GM12878 (cell line): ENCODE measurements at regions not wholly inside any gene's neighbourhood (a gene's known extent, or its start where the extent isn't known, plus 50 kb on each side); places are given as distances from the start of the nearest gene placed in this dataset.

ENCODE experiments used
- ATAC-seq: fragments of 200-7000 bp; cut with Tn5 transposase; 3 replicates; pipeline ENCODE4 v1.9.1; 2020; ENCODE audit warnings: mild to moderate bottlenecking, moderate library complexity
- BruUV-seq: library from RNA; stranded (reverse); fragments of 400-500 nt; replicated peaks from 2 replicates; lab custom pipeline; 2021; lab: Mats Ljungman, UMichigan
- CTCF ChIA-PET: fragments of 300-600 bp; sonication (Branson Sonifier 250); formaldehyde crosslinking; extraction: SDS; loops from one replicate; lab custom pipeline; 2021; ENCODE audit warnings: inconsistent platforms; lab: Yijun Ruan, JAX
- POLR2A ChIA-PET: fragments of 350-600 bp; formaldehyde crosslinking; extraction: SDS; loops from one replicate; lab custom pipeline; 2021; ENCODE audit warnings: inconsistent platforms; lab: Charles Lee
- RAD21 ChIA-PET: fragments of 300-600 bp; sonication (Branson Sonifier 250); formaldehyde crosslinking; loops from one replicate; lab custom pipeline; 2023; ENCODE audit warnings: antibody characterized with exemption; ENCODE audit not compliant: unreplicated experiment; lab: Charles Lee
- SMC1A ChIA-PET: fragments of 300-600 bp; sonication (Branson Sonifier 250); formaldehyde crosslinking; loops from one replicate; lab custom pipeline; 2023; ENCODE audit not compliant: unreplicated experiment, uncharacterized antibody; lab: Charles Lee
- DNase-seq: peaks from one replicate; pipeline ENCODE4 v3.0.0-alpha.2; 2011; ENCODE audit warnings: low read depth, low spot score
- FAIRE-seq: peaks from 3 replicates; lab custom pipeline; 2011; peaks lifted over from hg19 to GRCh38; lab: Jason Lieb, UNC
- H2AFZ ChIP-seq: 2 replicates; pipeline ENCODE4 v1.6.0; 2011; ENCODE audit warnings: low read depth, low read length, control low read depth; ENCODE audit not compliant: control insufficient read depth
- H3K27ac ChIP-seq: 2 replicates; pipeline ENCODE4 v1.5.1; 2011; ENCODE audit warnings: control low read depth; ENCODE audit not compliant: control insufficient read depth, insufficient read depth
- H3K27me3 ChIP-seq, 2 experiments: replicated peaks in 1 of 2; 2 replicates each; pipeline versions ENCODE4 v1.6.0 to v1.6.1; 2011; ENCODE audit warnings: low read length in 1 of 2; ENCODE audit not compliant: control insufficient read depth in 2 of 2, insufficient read depth in 2 of 2
- H3K36me3 ChIP-seq, 2 experiments: 2 replicates each; pipeline ENCODE4 v1.5.1; 2011; ENCODE audit warnings: low read length in 1 of 2; ENCODE audit not compliant: control insufficient read depth in 2 of 2, insufficient read depth in 2 of 2
- H3K4me1 ChIP-seq: 2 replicates; pipeline ENCODE4 v1.6.1; 2011; ENCODE audit warnings: mild to moderate bottlenecking, low read length, moderate library complexity, mixed read lengths; ENCODE audit not compliant: control insufficient read depth, insufficient read depth
- H3K4me2 ChIP-seq: 2 replicates; pipeline ENCODE4 v1.6.0; 2011; ENCODE audit warnings: control low read depth; ENCODE audit not compliant: control insufficient read depth, insufficient read depth
- H3K4me3 ChIP-seq: fragments of 200-600 bp; sonication (generic); 2 replicates; pipeline ENCODE4 v1.5.1; 2016
- H3K79me2 ChIP-seq: 2 replicates; pipeline ENCODE4 v1.6.0; 2011; ENCODE audit warnings: low read length; ENCODE audit not compliant: control insufficient read depth, insufficient read depth
- H3K9ac ChIP-seq: 2 replicates; pipeline ENCODE4 v1.8.0; 2011; ENCODE audit warnings: low read length, control low read depth, mixed read lengths; ENCODE audit not compliant: control insufficient read depth, insufficient read depth
- H3K9me3 ChIP-seq: replicated peaks from 3 replicates; pipeline ENCODE4 v1.5.1; 2011; ENCODE audit warnings: mild to moderate bottlenecking, low read length; ENCODE audit not compliant: control insufficient read depth, insufficient read depth
- H4K20me1 ChIP-seq: 2 replicates; pipeline ENCODE4 v1.6.0; 2011; ENCODE audit not compliant: control insufficient read depth, insufficient read depth
- CEBPB ChIP-seq, 2 experiments: fragments of 150-350 bp in 1 of 2; IDR thresholded peaks; 2 replicates each; pipeline ENCODE4 v1.6.1; 2012 to 2014; ENCODE audit warnings: low read depth in 2 of 2, low read length in 2 of 2, borderline replicate concordance in 1 of 2, inconsistent platforms in 1 of 2
- HDGF ChIP-seq: fragments of 450-650 bp; IDR thresholded peaks from 2 replicates; pipeline ENCODE4 v1.6.1; 2016; ENCODE audit warnings: antibody characterized with exemption
- MXI1 ChIP-seq: fragments of 150-350 bp; IDR thresholded peaks from 2 replicates; pipeline ENCODE4 v1.6.1; 2011; ENCODE audit warnings: low read depth, mild to moderate bottlenecking, inconsistent platforms, low read length, improper control_type of control experiment
- NFIC ChIP-seq: IDR thresholded peaks from 2 replicates; pipeline ENCODE4 v1.6.1; 2012; ENCODE audit warnings: low read depth, mild to moderate bottlenecking, inconsistent platforms, low read length, moderate library complexity
- PML ChIP-seq: IDR thresholded peaks from 2 replicates; pipeline ENCODE4 v1.6.1; 2012; ENCODE audit warnings: low read length, inconsistent platforms
- TCF7 ChIP-seq: IDR thresholded peaks from 2 replicates; pipeline ENCODE4 v1.6.1; 2014; ENCODE audit warnings: antibody characterized with exemption, borderline replicate concordance
- WRNIP1 ChIP-seq: IDR thresholded peaks from 2 replicates; pipeline ENCODE4 v1.6.1; 2011; ENCODE audit warnings: low read depth, low read length, improper control_type of control experiment, borderline replicate concordance
- ZNF217 ChIP-seq: fragments of 450-650 bp; IDR thresholded peaks from 2 replicates; pipeline ENCODE4 v1.6.1; 2017; ENCODE audit warnings: antibody characterized with exemption, mild to moderate bottlenecking
- WGBS: methylation state at CpG from one replicate; pipeline ENCODE4 v1.1.6; 2016; ENCODE audit warnings: low lambda C conversion rate; ENCODE audit not compliant: insufficient replicate concordance, insufficient coverage; ENCODE audit errors: missing lambda C conversion rate; 5-methylcytosine and 5-hydroxymethylcytosine counted together
- in situ Hi-C: fragments of 300-500 bp; cut with MboI; formaldehyde crosslinking; loops from 9 replicates; pipeline ENCODE4 v1.14.3; 2018; ENCODE audit warnings: mixed read lengths
- intact Hi-C: fragments of 100-400 bp; cut with micrococcal nuclease; formaldehyde crosslinking; loops from one replicate; pipeline ENCODE4 v1.14.2; 2022; ENCODE audit not compliant: unreplicated experiment
- TF ChIP-seq, protein P1 (sequence below): fragments of 150-350 bp; IDR thresholded peaks from 2 replicates; pipeline ENCODE4 v1.6.1; 2016; ENCODE audit warnings: low read depth, low read length
- TF ChIP-seq, protein P2 (sequence below): fragments of 450-650 bp; IDR thresholded peaks from 2 replicates; pipeline ENCODE4 v1.6.1; 2014; ENCODE audit warnings: mild to moderate bottlenecking
- TF ChIP-seq, protein P3 (sequence below): fragments of 450-650 bp; IDR thresholded peaks from 2 replicates; pipeline ENCODE4 v1.6.1; 2017; ENCODE audit warnings: mild to moderate bottlenecking, low read depth, inconsistent platforms; ENCODE audit not compliant: poor library complexity, severe bottlenecking
- TF ChIP-seq, protein P4 (sequence below): IDR thresholded peaks from 2 replicates; pipeline ENCODE4 v1.6.1; 2011; ENCODE audit warnings: borderline replicate concordance, low read depth, mild to moderate bottlenecking, moderate library complexity, mixed read lengths, low read length; ENCODE audit not compliant: insufficient read depth; ENCODE audit errors: extremely low read length

DNA sequence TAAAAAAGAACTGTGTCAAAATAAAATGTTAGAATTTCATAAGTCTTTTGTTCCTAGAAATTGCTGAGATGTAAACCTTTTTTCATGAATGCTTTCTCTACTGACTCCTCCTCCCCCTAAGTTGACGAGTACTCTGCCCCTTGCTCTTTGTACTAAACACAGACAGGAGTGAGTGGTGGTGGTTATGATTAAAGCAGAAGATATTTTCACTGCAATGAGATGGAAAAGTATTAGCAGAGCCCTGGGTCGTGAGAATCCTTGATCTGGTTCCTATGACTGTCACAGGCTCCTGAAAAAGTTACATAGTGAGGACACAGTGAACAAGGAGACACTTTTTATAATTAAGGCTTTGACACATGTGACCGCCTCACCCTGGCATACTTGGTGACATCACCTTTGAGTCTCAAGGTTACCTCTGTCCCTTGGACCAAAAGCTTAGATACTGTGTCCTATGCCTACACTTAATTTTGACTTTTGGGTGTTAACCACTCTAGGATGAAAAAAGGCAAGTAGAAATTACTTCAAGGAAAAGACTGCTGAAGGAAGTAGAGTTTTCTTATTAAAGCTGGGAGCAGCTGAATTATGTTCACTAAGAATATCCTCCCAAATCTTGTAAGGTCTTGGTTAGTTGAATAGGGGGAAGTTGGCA, 130.4 kb upstream of the LYSMD4 start (continued):
- TF ChIP-seq, protein P1, sequence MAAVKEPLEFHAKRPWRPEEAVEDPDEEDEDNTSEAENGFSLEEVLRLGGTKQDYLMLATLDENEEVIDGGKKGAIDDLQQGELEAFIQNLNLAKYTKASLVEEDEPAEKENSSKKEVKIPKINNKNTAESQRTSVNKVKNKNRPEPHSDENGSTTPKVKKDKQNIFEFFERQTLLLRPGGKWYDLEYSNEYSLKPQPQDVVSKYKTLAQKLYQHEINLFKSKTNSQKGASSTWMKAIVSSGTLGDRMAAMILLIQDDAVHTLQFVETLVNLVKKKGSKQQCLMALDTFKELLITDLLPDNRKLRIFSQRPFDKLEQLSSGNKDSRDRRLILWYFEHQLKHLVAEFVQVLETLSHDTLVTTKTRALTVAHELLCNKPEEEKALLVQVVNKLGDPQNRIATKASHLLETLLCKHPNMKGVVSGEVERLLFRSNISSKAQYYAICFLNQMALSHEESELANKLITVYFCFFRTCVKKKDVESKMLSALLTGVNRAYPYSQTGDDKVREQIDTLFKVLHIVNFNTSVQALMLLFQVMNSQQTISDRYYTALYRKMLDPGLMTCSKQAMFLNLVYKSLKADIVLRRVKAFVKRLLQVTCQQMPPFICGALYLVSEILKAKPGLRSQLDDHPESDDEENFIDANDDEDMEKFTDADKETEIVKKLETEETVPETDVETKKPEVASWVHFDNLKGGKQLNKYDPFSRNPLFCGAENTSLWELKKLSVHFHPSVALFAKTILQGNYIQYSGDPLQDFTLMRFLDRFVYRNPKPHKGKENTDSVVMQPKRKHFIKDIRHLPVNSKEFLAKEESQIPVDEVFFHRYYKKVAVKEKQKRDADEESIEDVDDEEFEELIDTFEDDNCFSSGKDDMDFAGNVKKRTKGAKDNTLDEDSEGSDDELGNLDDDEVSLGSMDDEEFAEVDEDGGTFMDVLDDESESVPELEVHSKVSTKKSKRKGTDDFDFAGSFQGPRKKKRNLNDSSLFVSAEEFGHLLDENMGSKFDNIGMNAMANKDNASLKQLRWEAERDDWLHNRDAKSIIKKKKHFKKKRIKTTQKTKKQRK: no peak

DNA sequence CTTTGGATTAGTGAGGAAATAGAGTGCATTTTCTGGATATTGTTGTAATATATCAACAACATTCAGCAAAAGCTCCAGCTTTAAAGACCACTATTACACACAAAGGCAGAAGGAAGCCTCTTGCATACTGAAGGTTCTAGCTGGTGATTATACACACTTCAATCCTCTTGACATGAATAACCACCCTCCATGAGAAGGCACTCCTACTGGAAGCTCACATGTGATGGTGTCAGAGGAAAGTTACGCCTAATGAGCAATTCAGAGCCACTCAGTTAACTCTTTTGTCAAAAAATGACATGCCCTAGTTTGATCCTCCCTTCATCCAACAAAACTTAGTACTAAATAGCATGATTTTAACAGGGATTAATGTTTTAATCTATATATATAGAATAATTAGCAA, 124.6 kb upstream of the LYSMD4 start:
- DNase-seq: no peak
- BruUV-seq: no TSS peak
- RAD21 ChIA-PET: no interaction called here
- no peak overlapping the region for H3K9ac ChIP-seq
- TF ChIP-seq, protein P2, sequence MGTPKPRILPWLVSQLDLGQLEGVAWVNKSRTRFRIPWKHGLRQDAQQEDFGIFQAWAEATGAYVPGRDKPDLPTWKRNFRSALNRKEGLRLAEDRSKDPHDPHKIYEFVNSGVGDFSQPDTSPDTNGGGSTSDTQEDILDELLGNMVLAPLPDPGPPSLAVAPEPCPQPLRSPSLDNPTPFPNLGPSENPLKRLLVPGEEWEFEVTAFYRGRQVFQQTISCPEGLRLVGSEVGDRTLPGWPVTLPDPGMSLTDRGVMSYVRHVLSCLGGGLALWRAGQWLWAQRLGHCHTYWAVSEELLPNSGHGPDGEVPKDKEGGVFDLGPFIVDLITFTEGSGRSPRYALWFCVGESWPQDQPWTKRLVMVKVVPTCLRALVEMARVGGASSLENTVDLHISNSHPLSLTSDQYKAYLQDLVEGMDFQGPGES: no peak
- TF ChIP-seq CEBPB (IDR thresholded peaks at IDR 0.05; ENCODE audit: borderline replicate concordance in 1 of 2, low read depth in 2 of 2, low read length in 2 of 2): no peak
- TF ChIP-seq, protein P3, sequence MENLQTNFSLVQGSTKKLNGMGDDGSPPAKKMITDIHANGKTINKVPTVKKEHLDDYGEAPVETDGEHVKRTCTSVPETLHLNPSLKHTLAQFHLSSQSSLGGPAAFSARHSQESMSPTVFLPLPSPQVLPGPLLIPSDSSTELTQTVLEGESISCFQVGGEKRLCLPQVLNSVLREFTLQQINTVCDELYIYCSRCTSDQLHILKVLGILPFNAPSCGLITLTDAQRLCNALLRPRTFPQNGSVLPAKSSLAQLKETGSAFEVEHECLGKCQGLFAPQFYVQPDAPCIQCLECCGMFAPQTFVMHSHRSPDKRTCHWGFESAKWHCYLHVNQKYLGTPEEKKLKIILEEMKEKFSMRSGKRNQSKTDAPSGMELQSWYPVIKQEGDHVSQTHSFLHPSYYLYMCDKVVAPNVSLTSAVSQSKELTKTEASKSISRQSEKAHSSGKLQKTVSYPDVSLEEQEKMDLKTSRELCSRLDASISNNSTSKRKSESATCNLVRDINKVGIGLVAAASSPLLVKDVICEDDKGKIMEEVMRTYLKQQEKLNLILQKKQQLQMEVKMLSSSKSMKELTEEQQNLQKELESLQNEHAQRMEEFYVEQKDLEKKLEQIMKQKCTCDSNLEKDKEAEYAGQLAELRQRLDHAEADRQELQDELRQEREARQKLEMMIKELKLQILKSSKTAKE: no peak
- TF ChIP-seq HDGF: no peak
- TF ChIP-seq MXI1: no peak
- no peak for TF ChIP-seq TCF7
- TF ChIP-seq WRNIP1: no peak
- no peak for TF ChIP-seq PML
- TF ChIP-seq ZNF217: no peak
- TF ChIP-seq, protein P4, sequence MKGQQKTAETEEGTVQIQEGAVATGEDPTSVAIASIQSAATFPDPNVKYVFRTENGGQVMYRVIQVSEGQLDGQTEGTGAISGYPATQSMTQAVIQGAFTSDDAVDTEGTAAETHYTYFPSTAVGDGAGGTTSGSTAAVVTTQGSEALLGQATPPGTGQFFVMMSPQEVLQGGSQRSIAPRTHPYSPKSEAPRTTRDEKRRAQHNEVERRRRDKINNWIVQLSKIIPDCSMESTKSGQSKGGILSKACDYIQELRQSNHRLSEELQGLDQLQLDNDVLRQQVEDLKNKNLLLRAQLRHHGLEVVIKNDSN: no peak
- no peak for TF ChIP-seq NFIC
- TF ChIP-seq, all 136 proteins: peak for 0
- ChIA-PET CTCF (interaction anchor here (1.2 kb wide), 1 partner anchor 8 kb away, joined by 3 read pairs; no protein-coding TSS in a partner anchor), SMC1A (no interaction called here), POLR2A (interaction anchor here (0.5 kb wide), 1 partner anchor 1363 kb away, joined by 5 read pairs; no protein-coding TSS in a partner anchor)
- 62% methylated on average over 1 of the region's 1 CpG for WGBS
- H3K27me3 ChIP-seq: no peaks in the 10 kb centered on the region
- H3K4me3 ChIP-seq: no peak overlapping the region
- no peaks in the 10 kb centered on the region for H4K20me1 ChIP-seq
- no peak overlapping the region for H3K27ac ChIP-seq
- intact Hi-C loops: loop anchor here (10.0 kb wide), 1 partner anchor 57 kb away; no protein-coding TSS in a partner anchor
- no peaks in the 10 kb centered on the region for H3K9me3 ChIP-seq
- no peaks in the 10 kb centered on the region for H3K36me3 ChIP-seq
- in situ Hi-C loops: no loop called here
- H2AFZ ChIP-seq: no peak overlapping the region
- no peak for FAIRE-seq
- H3K79me2 ChIP-seq: no peaks in the 10 kb centered on the region
- no peak for ATAC-seq
- no peak overlapping the region for H3K4me2 ChIP-seq
- H3K4me1 ChIP-seq: no peaks in the 10 kb centered on the region
